HG03571 (cell line): ENCODE measurements at regions not wholly inside any gene's neighbourhood (a gene's known extent, or its start where the extent isn't known, plus 50 kb on each side); places are given as distances from the start of the nearest gene placed in this dataset.
A peak's percentile ranks its signal among the peaks of the same experiment; 100 is the strongest.

Source experiments
- ATAC-seq: cut with Tn5 transposase; IDR thresholded peaks from one replicate; pipeline ENCODE4 v1.9.1; 2021; ENCODE audit not compliant: unreplicated experiment

- ATAC-seq = no peak
These were observed 56.1 kb downstream of the KCNRG start for GRCh38 chr13:50071379-50071778.

GRCh38 chr13:50072676-50073075, 57.4 kb downstream of the KCNRG start:
- ATAC-seq = no peak

- ATAC-seq = no peak
These were observed 58.1 kb downstream of the KCNRG start for GRCh38 chr13:50073340-50073739.

- ATAC-seq = peak; percentile 50
These were observed 59.6 kb downstream of the KCNRG start for GRCh38 chr13:50074843-50075242.

- no peak for ATAC-seq
These were observed 60.4 kb downstream of the KCNRG start for GRCh38 chr13:50075619-50076097.

- ATAC-seq = no peak
These were observed 62.2 kb downstream of the KCNRG start for GRCh38 chr13:50077431-50077830.

- no peak for ATAC-seq
These were observed 63.1 kb downstream of the KCNRG start for GRCh38 chr13:50078231-50078894.

- ATAC-seq = no peak
These were observed 63.8 kb downstream of the KCNRG start for GRCh38 chr13:50078895-50079654.

- ATAC-seq = no peak
These were observed 64.5 kb downstream of the KCNRG start for GRCh38 chr13:50079655-50080202.

GRCh38 chr13:50080203-50080910, 65.1 kb downstream of the KCNRG start:
- no peak for ATAC-seq

- ATAC-seq = peak; percentile 4
These were observed 65.9 kb downstream of the KCNRG start for GRCh38 chr13:50080911-50081678.

GRCh38 chr13:50081679-50082425, 66.6 kb downstream of the KCNRG start:
- peak; percentile 72 for ATAC-seq

- peak; percentile 55 for ATAC-seq
These were observed 67.4 kb downstream of the KCNRG start for GRCh38 chr13:50082426-50083281.

- no peak for ATAC-seq
These were observed 69.8 kb downstream of the KCNRG start for GRCh38 chr13:50085063-50085462.

GRCh38 chr13:50089633-50090032, 74.4 kb downstream of the KCNRG start:
- no peak for ATAC-seq

- ATAC-seq = no peak
These were observed 75.0 kb downstream of the KCNRG start for GRCh38 chr13:50090211-50090610.

GRCh38 chr13:50094615-50095293, 79.5 kb downstream of the KCNRG start:
- no peak for ATAC-seq

- ATAC-seq = no peak
These were observed 83.4 kb downstream of the KCNRG start for GRCh38 chr13:50098693-50099092.

- no peak for ATAC-seq
These were observed 84.2 kb downstream of the KCNRG start for GRCh38 chr13:50099473-50099872.
